Activated CD4-positive, alpha-beta T cell treated with anti-CD3 and anti-CD28 coated beads, Interleukin-2, Interleukin-4, amounts not matched to agents 100 ng/mL and 50 ng/mL, durations not matched to agents 16 hours and 8 hours (primary cell): ENCODE measurements at regions not wholly inside any gene's neighbourhood (a gene's known extent, or its start where the extent isn't known, plus 50 kb on each side); places are given as distances from the start of the nearest gene placed in this dataset.

Experiments
- DNase-seq: peaks from one replicate; pipeline ENCODE4 v3.0.0-alpha.2; 2020; ENCODE audit warnings: low spot score

DNA sequence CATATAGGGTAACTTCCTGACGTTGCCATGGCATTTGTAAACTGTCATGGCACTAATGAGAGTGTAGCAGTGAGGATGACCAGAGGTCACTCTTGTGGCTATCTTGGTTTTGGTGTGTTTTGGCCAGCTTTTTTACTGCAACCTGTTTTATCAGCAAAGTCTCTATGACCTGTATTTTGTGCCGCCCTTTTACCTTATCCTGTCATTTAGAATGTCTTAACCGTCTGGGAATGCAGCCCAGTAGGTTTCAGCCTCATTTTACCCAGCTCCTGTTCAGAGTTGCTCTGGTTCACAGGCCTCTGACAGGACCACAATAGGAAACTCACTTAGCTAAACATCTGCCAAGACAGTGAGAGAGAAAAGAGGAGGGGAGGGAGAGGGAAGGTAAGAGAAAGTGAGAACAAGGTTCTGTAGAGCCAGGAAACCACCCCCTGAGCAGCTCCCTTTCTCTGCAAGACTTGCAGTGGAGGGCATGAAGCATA lies 64.8 kb upstream of the PLEKHG3 start:
- no peak for DNase-seq

DNA sequence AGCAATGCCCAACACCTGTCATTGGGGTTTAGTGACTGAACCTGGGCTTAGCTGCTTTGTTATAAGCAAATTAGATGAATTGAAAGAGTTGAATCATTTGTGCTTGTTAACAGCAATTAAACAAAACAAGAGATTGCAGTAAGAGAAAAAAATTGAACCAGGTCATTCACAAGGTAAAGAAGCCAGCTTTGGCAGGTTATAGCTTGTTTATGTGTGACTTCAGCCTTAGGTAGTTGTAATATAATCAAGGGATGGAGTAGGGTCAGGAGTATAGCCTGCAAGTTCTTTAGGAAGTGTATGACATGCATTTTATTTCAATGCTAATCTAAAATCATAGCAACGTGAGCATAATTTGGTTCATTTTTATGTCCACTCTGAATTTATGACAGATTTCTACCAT lies 63.4 kb upstream of the PLEKHG3 start:
- DNase-seq = no peak

GRCh38 chr14:64641760-64642159 lies 62.5 kb upstream of the PLEKHG3 start:
- DNase-seq = no peak

GRCh38 chr14:64643709-64644108 lies 60.5 kb upstream of the PLEKHG3 start:
- no peak for DNase-seq

GRCh38 chr14:64644629-64645028 lies 59.6 kb upstream of the PLEKHG3 start:
- no peak for DNase-seq

DNA sequence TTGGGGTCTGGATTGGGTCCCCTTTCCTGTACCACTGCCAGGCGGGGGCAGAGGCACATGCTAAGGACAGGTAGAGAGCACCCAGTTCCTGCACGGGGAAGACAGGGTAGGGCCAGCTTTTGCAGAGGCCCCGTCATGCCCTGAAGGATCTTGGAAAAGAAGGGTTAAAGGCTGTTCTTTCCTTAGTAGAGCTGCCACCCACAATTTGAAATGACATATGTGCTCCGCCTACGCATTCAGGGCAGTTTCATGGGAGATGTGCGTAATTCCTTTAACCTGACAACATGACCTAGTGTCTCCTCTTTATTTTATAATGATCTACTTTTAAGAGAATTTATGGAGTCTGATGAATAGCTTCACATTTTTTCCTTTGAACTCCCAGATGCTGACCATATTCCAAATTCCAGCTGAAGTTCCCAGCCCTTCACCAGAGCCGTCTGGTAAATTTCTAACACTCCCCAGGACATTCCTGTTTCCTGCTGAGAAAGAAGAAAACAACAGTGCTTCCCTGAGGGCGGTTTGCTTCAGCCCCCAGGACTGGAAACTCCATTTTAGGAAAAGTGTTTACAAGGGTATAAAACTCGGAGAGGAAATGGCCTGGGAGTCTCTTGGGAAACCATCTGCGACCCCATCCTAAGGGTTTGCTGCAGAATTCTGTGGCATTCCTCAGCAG lies 58.9 kb upstream of the PLEKHG3 start:
- DNase-seq = no peak

- no peak for DNase-seq
Measured at GRCh38 chr14:64646103-64646502, 58.1 kb upstream of the PLEKHG3 start.

- no peak for DNase-seq
Measured at GRCh38 chr14:64649383-64649998, 54.7 kb upstream of the PLEKHG3 start.

- DNase-seq = no peak
Measured at GRCh38 chr14:64653900-64654245, 50.4 kb upstream of the PLEKHG3 start.

DNA sequence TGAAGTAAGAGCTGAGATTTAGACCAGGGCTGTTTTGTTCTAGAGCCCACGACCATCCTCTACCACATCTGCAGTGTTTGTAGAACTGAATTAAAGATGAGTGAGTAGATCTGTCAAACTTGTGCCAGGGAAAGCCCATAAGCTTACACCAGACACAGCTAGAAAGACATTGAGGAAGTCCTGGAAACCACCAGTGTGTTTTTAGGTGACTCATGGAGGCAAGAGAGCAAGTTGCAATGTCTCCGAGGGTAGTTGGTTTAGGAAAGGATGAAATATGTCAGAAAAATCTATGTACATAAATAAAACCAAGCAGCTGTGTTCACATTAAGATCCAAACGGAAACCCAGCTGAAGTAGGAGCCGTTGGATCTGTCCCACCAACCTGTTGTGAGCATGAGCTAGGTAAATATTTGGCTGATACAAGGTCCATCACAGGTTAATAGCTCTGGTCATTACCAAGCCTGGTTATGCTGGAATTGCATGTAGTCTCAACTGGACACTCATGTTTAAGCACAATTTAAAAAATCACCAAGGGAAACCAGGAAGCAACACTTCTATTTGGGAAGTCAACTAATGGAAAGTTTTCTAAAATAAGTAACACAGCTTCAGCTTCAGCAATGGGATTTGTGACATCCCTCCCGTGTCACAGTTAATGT lies 49.9 kb upstream of the PLEKHG3 start:
- DNase-seq = peak; percentile 15
